GM12864 (cell line): ENCODE measurements at regions not wholly inside any gene's neighbourhood (a gene's known extent, or its start where the extent isn't known, plus 50 kb on each side); places are given as distances from the start of the nearest gene placed in this dataset.

ENCODE experiments used
- DNase-seq: peaks from one replicate; pipeline ENCODE4 v3.0.0-alpha.2; 2011; ENCODE audit warnings: low read depth
- H3K4me3 ChIP-seq: 2 replicates; pipeline ENCODE4 v1.5.1; 2011; ENCODE audit warnings: mild to moderate bottlenecking, low read depth, low read length, control low read depth
- TF ChIP-seq, protein P1 (sequence below): IDR thresholded peaks from 2 replicates; pipeline ENCODE4 v1.5.1; 2011; ENCODE audit warnings: low read depth, mild to moderate bottlenecking, moderate library complexity, low read length, control low read depth, inconsistent platforms; ENCODE audit errors: missing control alignments

DNA sequence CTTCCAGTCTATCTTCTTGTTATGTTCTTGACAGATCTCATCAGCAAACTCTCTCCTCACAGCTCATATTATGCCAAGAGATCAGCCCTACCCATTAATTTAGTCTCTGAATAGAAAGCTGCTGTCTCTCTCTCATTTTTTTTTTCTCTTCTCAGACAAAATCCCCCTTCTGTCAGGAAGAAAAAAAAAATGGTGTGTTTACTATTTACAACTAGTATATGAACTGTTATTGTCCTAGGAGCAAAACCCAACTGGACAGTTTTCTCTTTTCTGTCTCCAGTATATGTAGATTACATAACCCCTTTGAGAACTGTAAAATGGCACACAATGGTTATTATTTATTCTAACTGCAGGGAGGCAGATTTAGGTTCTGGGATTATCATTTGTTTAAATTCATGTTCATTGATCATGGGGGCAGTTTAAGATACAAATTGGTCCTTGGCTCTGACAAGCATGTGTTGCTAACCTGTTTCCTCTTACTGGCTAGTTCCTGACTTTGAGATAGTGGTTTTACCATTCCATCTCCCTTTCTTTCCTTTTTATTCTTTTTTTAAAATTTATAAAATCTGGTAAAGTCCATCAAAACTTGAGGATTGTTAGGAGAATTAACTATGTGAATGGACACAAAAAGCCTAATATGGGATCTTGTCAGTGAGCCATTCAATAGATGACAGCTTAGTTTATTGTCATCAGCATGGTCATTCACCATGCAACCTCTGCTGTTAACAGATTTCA is 210.0 kb upstream of the PAPPA start:
- TF ChIP-seq, protein P1, sequence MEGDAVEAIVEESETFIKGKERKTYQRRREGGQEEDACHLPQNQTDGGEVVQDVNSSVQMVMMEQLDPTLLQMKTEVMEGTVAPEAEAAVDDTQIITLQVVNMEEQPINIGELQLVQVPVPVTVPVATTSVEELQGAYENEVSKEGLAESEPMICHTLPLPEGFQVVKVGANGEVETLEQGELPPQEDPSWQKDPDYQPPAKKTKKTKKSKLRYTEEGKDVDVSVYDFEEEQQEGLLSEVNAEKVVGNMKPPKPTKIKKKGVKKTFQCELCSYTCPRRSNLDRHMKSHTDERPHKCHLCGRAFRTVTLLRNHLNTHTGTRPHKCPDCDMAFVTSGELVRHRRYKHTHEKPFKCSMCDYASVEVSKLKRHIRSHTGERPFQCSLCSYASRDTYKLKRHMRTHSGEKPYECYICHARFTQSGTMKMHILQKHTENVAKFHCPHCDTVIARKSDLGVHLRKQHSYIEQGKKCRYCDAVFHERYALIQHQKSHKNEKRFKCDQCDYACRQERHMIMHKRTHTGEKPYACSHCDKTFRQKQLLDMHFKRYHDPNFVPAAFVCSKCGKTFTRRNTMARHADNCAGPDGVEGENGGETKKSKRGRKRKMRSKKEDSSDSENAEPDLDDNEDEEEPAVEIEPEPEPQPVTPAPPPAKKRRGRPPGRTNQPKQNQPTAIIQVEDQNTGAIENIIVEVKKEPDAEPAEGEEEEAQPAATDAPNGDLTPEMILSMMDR: no peak
- no peak for DNase-seq
- H3K4me3 ChIP-seq: no peak overlapping the region

DNA sequence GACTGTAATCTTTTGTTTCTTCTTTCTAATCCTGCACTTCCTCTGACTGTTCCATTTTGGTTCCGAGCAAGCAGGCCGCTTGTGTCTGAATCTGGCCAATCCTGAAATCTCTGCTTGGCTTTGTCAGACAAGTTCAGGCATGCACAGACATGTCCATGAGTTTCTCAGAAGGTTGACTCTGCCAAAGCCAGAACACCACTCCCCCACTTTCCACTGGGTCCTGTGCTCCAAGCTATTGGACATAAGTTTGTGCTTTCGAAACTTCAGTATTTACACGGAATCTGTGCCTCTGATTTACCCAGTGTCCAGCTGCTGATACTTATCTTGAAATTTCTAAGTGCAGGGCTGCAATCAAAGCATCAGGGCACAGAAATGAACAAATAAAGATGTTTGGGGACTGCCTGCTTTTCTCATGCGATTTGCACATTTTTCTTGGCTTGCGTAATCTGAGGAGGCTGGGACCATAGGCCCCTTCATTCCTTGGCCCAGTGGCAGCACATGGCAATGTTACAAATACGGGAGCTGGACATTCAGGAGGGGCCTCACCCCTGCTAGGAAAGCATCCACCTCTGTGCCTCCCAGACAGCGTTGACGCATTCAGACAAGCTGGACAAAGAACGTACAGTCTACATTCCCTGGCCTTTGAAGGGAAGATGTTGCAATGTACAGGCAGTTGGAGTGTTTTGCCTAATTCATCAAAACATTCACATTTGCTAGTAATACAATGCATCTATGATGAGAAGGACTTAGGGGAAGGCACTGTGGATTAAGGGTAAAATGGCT is 209.2 kb upstream of the PAPPA start:
- no peak for DNase-seq
- TF ChIP-seq, protein P1: no peak
- H3K4me3 ChIP-seq: no peak overlapping the region

DNA sequence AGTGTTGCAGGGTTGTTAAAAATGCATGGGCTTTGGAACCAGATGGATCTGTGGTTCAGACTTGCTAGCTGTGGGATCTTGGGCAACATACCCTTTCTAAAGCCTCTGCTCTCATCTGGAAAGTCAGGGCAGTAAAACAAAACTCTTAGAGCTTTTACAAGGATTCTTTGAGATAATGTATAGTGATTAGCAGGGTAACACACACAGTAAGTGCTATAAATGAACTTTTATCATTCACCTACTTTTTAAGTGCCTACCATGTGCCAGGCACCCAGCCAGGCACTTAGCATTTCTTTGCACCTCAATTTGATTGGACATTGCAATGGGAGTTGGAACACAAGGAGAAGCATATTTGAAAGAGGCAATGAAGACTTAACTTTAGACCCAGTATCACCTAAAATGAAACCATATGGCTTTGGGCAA is 208.6 kb upstream of the PAPPA start:
- H3K4me3 ChIP-seq: no peak overlapping the region
- DNase-seq: no peak
- TF ChIP-seq, protein P1: no peak

DNA sequence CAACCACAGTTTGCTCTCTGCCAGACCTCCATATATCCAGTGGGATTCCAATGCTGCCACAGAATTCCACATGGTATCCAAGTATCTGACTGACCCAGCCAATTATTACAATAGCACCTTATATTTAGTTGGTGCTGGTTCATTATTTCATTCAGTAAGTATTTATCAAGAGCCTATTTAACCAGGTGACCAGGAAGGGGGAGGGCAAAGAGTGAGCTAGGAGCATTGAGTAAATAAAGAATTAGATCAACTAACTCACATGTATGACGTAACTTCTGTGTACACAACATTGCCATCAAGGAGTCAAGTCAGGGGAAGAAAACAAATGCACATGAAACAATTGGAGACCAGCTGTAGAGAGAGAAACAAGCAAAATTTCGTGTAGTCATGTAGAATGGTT is 207.1 kb upstream of the PAPPA start:
- no peak for DNase-seq

DNA sequence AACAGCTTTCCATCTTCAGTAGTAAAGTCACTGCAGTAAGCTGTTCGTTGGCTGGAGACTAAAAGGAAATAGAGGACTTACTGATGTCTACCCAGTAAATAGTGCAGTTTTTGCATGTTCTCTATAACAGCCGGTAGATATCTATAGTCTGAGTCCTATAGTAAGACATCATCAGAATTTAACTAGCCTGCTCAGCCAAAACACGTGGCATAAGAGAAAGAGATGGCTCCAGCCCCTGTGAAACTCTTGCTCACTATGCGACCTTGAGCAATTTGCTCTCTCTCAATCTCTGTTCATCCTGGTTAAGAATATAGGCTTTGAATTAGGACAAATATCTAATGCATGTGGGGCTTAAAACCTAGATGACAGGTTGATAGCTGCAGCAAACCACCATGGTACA is 201.6 kb upstream of the PAPPA start:
- TF ChIP-seq, protein P1: no peak
- no peak for DNase-seq
- no peak overlapping the region for H3K4me3 ChIP-seq

More for the DNA sequence above, 207.1 kb upstream of the PAPPA start:
- no peak overlapping the region for H3K4me3 ChIP-seq
- TF ChIP-seq, protein P1: no peak

DNA sequence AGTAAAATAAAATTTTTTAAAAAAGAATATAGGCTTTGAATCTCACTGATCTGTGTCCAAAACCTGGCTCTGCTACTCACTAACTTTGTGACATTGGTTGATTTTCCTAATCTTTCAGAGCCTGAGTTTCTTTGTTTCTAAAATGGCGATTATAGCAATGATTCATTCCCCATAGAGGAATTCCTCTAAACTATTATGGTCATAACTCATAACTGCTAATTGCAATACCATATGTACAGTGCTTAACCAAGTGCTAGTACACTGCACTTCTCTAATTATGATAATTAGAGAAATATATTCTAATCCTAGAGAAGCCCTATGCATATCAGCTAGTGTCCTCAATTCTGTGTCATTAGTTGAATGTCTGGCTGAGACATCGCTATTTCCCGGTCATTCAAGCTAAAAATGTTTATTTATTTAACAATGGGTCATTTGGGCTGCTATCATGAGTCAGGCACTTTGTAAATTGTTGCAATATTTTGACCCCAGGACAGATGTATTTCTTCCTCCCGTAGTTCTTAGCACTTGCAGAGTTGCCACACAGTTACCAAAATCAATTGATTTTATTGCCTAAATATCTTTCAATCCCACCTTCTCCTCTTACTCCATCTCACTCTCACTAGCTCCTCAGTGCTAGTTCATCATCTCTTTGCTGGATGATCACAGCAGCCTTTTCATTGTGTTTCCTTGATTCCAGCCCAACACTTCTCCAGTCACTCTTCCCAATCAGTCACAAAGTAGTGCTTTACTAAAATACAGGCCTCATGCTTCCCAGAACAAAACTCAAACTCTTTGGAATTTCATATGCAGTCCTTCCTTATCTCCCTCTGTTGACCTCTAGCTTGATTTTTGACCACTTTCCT is 200.9 kb upstream of the PAPPA start:
- DNase-seq: no peak
- TF ChIP-seq, protein P1: no peak
- H3K4me3 ChIP-seq: no peak overlapping the region
